HL-60 (cell line): ENCODE measurements at regions not wholly inside any gene's neighbourhood (a gene's known extent, or its start where the extent isn't known, plus 50 kb on each side); places are given as distances from the start of the nearest gene placed in this dataset.

Experiments
- POLR2AphosphoS5 ChIP-seq: IDR thresholded peaks from 2 replicates; pipeline ENCODE4 v1.6.1; 2012; ENCODE audit warnings: low read depth
- TF ChIP-seq, protein P1 (sequence below): IDR thresholded peaks from one replicate; pipeline ENCODE4 v1.5.1; 2011; ENCODE audit warnings: low read length, control low read depth, inconsistent platforms; ENCODE audit not compliant: insufficient read depth
- TF ChIP-seq, protein P2 (sequence below): IDR thresholded peaks from 2 replicates; pipeline ENCODE4 v1.6.1; 2012; ENCODE audit warnings: low read depth; ENCODE audit not compliant: insufficient replicate concordance

DNA sequence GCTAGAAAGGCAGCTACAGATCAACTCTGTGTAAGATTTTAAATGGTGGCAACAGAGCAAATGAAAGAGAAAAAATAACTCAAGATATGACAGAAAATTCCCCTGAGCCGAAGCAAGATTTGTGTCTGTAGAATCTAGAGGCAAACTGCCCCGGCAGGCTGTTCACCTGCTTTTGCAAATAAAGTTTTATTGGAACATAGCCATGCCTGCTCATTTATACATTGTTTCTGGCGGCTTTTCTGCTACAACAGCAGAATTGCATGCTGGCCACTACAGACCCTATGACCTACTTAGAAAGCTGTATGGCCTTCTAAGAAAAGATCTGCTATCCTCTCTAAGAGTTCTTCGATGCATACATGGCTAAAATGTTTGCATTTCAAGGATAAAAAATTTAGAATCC lies 119.5 kb downstream of the SALL1 start:
- TF ChIP-seq, protein P1, sequence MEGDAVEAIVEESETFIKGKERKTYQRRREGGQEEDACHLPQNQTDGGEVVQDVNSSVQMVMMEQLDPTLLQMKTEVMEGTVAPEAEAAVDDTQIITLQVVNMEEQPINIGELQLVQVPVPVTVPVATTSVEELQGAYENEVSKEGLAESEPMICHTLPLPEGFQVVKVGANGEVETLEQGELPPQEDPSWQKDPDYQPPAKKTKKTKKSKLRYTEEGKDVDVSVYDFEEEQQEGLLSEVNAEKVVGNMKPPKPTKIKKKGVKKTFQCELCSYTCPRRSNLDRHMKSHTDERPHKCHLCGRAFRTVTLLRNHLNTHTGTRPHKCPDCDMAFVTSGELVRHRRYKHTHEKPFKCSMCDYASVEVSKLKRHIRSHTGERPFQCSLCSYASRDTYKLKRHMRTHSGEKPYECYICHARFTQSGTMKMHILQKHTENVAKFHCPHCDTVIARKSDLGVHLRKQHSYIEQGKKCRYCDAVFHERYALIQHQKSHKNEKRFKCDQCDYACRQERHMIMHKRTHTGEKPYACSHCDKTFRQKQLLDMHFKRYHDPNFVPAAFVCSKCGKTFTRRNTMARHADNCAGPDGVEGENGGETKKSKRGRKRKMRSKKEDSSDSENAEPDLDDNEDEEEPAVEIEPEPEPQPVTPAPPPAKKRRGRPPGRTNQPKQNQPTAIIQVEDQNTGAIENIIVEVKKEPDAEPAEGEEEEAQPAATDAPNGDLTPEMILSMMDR: no peak
- TF ChIP-seq, protein P2, sequence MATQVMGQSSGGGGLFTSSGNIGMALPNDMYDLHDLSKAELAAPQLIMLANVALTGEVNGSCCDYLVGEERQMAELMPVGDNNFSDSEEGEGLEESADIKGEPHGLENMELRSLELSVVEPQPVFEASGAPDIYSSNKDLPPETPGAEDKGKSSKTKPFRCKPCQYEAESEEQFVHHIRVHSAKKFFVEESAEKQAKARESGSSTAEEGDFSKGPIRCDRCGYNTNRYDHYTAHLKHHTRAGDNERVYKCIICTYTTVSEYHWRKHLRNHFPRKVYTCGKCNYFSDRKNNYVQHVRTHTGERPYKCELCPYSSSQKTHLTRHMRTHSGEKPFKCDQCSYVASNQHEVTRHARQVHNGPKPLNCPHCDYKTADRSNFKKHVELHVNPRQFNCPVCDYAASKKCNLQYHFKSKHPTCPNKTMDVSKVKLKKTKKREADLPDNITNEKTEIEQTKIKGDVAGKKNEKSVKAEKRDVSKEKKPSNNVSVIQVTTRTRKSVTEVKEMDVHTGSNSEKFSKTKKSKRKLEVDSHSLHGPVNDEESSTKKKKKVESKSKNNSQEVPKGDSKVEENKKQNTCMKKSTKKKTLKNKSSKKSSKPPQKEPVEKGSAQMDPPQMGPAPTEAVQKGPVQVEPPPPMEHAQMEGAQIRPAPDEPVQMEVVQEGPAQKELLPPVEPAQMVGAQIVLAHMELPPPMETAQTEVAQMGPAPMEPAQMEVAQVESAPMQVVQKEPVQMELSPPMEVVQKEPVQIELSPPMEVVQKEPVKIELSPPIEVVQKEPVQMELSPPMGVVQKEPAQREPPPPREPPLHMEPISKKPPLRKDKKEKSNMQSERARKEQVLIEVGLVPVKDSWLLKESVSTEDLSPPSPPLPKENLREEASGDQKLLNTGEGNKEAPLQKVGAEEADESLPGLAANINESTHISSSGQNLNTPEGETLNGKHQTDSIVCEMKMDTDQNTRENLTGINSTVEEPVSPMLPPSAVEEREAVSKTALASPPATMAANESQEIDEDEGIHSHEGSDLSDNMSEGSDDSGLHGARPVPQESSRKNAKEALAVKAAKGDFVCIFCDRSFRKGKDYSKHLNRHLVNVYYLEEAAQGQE: no peak
- TF ChIP-seq POLR2AphosphoS5: no peak
